ENCODE measurements at regions not wholly inside any gene's neighbourhood (a gene's known extent, or its start where the extent isn't known, plus 50 kb on each side); places are given as distances from the start of the nearest gene placed in this dataset.
A peak's percentile ranks its signal among the peaks of the same experiment; 100 is the strongest.

DNA sequence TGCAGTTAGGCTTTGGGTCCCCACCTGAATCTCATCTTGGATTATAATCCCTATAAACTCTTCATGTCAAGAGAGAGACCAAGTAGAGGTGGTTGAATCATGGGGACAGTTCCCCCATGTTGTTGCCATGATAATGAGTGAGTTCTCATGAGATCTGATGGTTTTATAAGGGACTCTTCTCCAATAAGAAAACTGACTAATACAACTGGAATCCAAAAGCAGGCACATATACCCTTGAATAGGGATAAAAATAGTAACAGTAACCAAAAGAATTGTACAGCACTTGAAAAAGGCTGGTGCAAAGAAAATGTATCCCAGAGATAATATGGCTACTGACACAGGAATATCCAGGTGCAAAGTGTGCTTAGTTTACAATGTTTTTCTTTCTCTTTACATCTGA lies 351.5 kb upstream of the MAD2L1 start:
- DNase-seq, result no peak

DNA sequence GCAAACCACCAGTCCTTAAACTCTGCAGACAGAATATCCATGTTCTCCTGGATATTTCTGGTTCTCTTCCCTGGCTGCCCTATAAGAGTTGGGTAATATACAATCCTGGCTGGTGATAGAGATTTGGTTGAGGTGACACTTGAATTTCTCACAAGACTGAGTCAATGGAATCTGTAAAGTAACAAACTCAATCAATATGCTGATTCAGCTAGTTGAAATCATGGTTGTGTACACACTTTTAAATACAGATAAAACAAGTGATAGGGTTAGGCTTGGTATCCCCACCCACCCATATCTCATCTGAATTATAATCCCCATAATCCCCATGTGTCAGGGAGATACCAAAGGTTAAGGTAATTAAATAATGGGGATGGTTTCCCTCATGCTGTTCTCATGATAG lies 349.2 kb upstream of the MAD2L1 start:
- DNase-seq, result no peak

DNA sequence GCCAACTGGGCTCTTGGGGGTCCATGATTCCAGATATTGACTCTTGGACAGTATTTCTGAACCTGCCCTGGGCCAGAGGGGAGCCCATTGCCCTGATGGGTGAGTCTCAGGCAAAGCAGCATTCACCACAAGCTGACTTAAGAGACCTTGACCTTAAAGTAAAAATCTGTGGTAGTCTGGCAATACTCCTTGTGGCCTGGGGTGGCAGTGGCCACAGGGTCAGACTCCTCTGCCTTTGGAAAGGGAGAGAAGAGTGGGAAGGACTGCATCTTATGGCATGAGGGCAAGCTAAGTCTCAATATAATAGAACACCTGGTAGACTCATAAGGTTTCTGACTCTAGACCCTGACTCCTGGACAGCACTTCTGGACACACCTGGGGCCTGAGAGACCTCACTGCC lies 340.3 kb upstream of the MAD2L1 start:
- no peak for DNase-seq

DNA sequence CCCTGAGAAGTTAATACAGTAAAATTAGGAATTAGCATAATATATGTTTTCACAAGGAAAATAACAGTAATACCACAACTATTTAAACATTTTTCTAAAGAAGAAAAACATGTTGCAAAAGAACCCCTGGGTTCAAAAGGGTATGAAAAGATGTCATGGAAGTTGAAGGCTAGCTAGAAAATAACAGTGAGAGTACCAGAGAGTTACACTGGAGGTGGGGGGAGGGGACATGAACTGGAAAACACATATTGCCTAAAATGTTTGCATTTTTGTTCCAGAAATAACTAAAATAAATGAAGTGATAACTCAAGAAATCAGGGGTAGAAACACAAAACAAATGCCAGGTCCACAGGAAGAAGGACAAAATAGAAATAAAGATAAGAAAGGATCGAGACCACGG lies 336.6 kb upstream of the MAD2L1 start:
- DNase-seq, result no peak

DNA sequence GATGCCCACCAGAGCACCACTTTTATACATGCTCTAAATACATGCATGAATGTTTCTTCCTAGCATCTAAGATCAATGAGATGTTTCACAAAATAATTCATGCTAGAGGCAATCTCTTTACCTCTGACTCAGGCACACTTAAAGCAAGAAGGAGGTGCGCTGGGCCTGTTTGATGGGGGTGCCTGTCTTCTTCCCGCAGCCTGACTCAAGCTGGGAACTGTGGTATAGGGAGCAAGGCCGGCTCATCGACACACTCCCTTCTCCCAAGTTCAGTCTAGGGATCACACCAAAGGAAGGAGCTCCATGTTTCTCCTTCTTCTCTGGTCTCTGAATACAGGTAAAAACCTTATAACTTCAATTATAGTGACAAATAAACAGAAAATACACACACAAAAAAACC lies 333.8 kb upstream of the MAD2L1 start:
- no peak for DNase-seq

DNA sequence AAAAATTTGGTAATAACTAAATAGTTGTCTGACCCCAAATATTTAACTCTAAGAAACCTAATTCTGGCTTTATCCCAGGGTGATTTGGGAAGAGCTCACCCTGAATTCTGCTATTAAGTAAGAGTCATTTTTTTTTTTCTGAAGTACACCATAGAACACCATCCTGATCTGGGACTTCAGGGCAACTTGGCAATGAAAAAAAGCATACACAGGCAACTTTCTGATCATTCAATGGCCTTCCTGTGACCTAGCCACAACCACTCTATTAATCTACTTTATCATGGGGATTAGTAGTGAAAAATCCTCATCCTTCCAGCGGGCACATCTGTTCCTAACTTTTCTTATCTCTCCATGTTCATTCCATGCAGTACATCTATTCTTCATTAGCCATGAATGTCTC lies 333.2 kb upstream of the MAD2L1 start:
- DNase-seq, result no peak

GRCh38 chr4:120395746-120396145 lies 329.1 kb upstream of the MAD2L1 start:
- DNase-seq, result no peak

DNA sequence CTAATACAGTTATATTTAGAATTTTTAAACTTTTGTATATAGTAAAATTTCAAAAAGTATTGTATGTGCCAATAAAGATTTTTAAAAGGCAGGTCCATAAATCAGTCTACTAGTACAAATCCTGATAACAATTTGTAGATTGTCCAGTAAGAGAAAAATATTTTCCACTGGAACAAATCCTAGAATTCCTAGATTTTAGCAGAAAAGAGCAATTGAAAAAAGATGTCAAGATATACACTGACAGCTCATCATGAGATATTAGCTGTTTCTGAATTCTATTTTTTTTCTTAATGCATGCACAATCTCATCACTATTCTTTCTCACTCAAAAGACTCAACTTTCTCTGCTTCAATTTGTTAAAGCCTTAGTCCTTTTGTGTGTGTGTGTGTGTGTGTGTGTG lies 289.2 kb upstream of the MAD2L1 start:
- DNase-seq, result peak; percentile 21

- DNase-seq, result peak; percentile 54
These were observed 287.7 kb upstream of the MAD2L1 start for GRCh38 chr4:120354381-120354780.

DNA sequence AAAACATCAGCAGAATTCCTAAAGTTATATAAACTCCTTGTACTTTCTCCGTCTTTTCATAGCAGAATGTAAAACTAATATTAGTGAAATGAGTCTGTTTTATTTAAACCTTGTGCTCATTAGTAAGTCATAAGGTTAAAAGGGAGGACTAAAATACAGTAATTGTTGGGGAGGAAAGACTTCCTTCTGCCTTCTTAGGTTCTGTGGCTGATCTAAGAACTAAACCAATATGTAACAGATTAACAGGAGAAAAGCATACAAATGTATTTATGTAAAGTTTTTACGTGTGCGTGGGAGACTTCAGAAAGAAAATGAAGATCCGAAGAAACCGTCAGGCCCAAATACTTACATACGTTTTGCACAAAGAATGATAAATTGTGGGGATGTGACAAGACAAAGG lies 286.6 kb upstream of the MAD2L1 start:
- no peak for DNase-seq

- DNase-seq, result no peak
These were observed 286.1 kb upstream of the MAD2L1 start for GRCh38 chr4:120352739-120353138.

DNA sequence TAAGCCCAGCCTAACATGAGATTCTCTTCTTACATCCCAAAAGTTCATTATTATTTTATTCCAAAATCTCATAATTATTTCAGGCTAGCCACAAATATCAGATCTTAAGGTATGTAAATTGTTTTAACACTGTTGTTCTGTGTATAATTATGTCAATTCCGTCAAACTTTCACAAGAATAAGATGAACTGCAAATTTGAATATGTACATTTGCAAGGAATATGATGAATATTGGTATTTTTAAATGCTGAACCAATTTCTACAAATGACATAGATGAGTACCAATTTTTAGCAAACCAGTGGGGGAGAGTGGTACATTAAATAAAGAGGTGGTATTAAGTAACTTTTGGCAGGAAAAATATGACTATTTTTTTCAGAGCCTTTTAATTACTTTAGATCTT lies 282.3 kb upstream of the MAD2L1 start:
- no peak for DNase-seq

GRCh38 chr4:120348521-120348920 lies 281.9 kb upstream of the MAD2L1 start:
- DNase-seq, result peak; percentile 5

- peak; percentile 6 for DNase-seq
These were observed 265.1 kb upstream of the MAD2L1 start for GRCh38 chr4:120331486-120332370.

GRCh38 chr4:120329386-120329785 lies 262.7 kb upstream of the MAD2L1 start:
- DNase-seq, result no peak

DNA sequence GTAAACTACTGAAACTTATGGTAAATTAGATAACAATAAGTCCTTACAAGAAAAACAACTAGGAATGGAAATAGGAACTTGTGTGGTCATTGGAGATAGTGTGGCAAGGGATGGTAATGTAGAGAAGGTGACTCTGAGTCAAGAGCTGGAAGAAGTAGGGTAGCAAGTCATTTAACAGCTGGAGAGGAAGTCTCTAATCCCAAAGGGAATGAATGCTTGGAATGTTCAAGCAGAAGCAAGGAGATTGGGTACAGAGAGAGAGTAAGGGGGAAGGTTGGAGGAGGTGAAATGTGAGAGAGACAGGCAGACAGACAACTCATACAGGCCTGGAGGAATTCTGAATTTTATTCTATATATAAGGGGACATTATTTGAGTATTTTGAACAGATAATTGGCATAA lies 260.6 kb upstream of the MAD2L1 start:
- no peak for DNase-seq

- no peak for DNase-seq
These were observed 252.6 kb upstream of the MAD2L1 start for GRCh38 chr4:120319046-120319767.

DNA sequence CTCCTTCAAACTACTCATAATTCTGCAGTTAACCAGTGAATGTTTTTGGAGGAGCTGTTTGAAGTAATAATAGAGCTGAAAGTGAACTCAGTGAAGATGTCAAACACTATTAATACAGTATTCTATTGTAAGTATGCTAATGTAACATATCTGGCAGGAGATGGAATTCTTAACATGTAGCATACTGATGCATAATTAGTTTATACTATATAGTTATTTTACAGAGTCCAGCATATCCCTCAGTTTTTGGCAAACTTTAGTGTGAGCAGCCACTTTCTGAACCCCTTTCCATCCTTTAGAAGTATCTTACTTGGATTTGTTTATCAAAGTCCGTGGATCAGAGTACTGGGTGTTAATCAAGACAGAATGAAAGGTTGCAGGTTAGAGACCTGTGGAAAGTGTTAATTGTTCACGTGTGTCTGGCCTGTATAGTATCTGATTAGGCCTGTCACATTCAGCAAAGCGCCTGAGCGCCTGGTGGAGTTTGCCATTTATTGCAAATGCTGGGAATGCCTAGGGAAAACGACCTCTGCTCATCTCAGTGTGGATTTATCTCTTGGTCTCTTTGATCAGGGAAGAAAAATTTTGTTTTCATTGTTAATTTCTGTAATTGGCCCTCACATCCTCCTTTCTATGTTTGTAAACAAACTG lies 251.7 kb upstream of the MAD2L1 start:
- DNase-seq, result no peak

DNA sequence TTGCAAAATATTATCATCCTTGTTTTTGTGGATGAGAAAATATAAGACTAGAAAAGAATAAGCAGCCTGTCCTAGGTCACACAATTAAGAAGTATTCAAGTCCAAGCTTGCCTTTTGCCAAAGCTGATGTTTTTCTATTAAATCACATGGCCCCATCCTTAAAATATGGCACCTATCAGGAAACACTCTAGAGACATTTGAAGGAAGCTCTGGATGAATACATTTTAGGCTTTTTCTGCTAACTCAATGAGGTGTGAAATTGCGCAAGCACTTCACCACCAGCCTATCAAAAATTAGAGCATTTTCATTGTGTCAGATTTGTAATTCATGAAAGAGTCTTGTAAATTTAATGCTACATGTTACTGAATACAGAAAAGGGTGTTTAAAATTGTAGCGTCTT lies 251.1 kb upstream of the MAD2L1 start:
- no peak for DNase-seq

DNA sequence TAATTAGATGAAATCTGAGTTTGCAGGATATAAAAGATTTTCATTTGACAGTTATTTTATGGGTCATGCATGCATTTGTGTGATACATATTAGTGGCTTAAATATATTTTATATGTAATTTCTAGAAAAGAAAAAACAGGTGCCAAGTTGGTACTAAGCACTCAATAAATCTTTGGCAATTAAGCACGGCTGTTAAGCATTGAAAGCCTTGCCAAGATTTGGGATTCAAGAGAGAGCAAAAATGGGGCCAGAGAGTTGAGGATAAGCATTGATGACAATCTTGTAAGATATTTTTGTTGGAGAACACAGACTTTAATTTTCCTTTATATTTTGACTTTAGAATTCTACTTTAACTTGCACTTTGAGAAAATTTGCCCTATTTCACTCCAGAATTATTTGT lies 249.8 kb upstream of the MAD2L1 start:
- DNase-seq, result no peak

GRCh38 chr4:120314969-120315368 lies 248.3 kb upstream of the MAD2L1 start:
- peak; percentile 8 for DNase-seq

DNA sequence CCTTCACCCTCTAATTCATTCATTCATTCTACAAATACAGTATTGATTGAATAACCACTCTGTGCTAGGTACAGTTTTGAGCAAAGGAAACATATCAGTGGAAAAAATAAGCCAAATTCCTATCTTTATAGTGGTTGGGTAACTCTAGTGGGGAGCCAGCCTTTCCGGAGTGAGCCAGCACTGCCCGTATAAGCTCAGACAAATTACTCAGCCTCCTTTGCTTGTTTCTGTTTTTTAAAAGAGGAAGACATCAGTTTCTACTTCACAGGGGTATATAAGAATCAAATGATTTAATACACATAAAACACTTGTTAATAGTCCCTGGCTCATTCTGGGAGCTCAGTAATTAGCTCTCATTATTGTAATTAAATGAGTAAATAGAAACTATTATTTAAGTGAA lies 238.2 kb upstream of the MAD2L1 start:
- DNase-seq, result no peak

DNA sequence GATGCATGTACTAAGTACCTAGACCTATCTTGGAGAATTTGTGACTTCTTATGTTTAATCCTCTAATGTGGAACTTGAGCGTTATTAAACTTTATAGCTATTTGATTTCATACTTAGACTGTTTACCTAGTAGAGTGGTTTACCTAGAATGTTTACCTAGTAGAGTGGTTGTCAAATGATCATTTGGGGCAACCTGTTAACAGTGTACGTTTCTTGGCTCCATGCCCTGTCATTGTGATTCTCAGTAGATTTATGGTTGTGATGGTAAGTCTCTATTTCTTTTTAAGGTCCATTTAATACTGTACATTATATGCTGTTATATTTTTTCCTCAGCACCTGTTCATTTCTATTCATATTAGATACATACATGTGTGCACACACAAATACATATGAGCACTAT lies 233.0 kb upstream of the MAD2L1 start:
- DNase-seq, result no peak

- peak; percentile 56 for DNase-seq
These were observed 226.7 kb upstream of the MAD2L1 start for GRCh38 chr4:120293341-120293740.
